Renal cortex interstitium (tissue), 11 donors: ENCODE measurements at regions not wholly inside any gene's neighbourhood (a gene's known extent, or its start where the extent isn't known, plus 50 kb on each side); places are given as distances from the start of the nearest gene placed in this dataset.

Experiments
- DNase-seq, 11 donors: peaks; one replicate each; pipeline ENCODE4 v3.0.0-alpha.2; 2013; ENCODE audit warnings: low read depth in 9 of 11, low spot score in 4 of 11; ENCODE audit errors: extremely low read depth in 1 of 11

GRCh38 chr18:60996822-60997221 is 336.4 kb upstream of the CDH20 start:
- no peak for DNase-seq

DNA sequence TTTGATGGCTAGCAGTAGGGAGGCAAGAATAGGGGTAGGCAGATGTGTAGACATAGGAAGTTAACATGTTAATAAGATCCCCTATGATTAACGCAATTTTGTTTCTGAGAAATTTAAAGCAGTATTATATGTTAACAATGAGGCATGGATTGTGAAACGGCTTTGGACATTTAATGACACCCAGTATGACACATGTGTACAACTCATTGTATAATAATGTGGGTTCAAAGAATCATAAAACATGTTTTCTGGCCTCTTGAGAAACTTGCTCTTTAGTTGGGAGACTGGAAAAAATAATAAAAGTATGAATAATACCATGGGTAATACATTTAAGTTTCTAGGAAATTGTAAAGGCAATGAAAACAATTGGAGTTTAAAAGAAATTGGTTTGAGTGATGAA is 332.1 kb upstream of the CDH20 start:
- DNase-seq = no peak

- DNase-seq = no peak
Measured at GRCh38 chr18:61006687-61007224, 326.5 kb upstream of the CDH20 start.

DNA sequence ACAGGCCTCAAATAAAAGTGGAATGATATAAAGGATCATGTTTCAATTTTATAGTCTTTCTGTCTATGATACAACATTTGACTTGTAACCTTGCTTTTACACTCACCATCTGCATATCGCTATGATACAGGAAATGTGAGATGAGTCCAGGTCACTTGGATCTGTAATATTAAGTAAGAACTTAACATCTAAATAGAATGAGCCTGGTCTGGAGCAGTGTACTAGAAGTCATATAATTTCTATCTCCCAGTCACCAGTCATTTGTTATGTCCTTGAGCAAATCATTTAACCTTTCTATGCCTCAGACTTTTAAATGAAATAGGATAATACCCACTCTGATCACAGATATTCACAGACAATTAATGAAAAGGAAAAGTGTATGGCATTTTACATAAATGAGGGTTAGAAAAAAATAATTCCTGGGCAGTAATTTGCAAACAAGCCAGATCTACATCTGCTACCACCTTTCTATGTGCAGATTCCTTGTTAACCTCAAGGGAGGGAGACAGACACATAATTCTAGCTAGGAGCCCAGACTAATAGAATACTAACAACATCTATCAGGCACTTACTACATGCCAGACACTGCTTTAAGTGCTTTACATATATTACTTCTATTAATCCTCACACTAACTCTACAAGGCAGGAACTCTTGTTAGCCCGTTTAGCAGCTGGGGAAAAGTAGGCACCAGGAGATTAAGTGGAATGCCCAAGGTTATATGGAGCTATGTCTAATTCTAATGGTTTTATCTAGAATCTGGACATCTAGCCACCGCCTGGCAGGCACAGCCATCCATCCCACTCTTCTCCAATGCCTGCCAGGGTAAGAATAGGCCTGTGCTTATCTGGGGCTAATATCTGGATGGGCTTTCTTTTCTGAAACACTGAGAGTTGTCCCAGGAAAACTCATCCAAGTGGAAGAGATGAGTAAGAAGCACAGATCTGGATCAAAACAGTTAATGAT is 313.6 kb upstream of the CDH20 start:
- DNase-seq = no peak

DNA sequence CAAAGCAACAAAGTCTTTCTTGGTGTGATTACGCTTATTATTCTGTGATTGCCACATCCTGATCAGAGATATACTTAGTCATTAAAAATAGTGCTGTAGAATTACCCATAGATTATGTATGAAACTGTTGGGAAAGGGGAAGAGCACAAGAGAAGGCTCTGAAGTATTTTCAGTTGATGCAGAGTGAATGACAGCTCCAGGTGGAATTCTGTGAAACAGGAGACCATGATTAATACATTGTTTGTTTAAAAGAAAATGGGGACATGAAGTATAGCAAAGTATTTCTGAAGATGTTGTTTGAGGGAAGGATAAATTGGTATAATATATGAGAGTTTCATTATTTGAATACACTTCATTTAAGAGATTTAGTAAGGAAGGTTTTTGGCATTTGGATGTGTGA is 307.6 kb upstream of the CDH20 start:
- no peak for DNase-seq

- no peak for DNase-seq
Measured at GRCh38 chr18:61031626-61032025, 301.6 kb upstream of the CDH20 start.

GRCh38 chr18:61034580-61034979 is 298.6 kb upstream of the CDH20 start:
- DNase-seq = no peak

DNA sequence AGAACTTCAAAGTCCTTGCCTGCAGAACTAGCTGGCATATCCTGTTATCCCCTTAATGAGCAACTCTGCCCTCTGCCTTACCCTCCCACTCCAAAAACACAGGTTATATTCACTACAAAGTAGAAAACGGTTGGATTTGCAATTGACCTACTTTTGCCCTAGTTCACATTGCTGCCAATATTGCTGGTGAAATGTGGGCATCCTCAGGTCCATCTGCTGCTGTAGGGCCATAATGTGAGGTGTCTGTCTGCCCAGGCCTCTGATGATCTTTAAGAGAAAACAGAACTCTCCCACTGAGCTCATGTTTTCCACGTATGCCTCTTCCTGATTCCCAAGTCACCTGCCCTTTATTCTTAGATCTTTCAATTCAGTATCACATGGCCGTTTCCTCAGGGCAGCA is 294.0 kb upstream of the CDH20 start:
- no peak for DNase-seq

- no peak for DNase-seq
Measured at GRCh38 chr18:61047794-61048193, 285.4 kb upstream of the CDH20 start.

- no peak for DNase-seq
Measured at GRCh38 chr18:61057443-61057842, 275.8 kb upstream of the CDH20 start.

GRCh38 chr18:61062258-61062657 is 271.0 kb upstream of the CDH20 start:
- peak in 1 of 11 donors; percentile 14 for DNase-seq

- DNase-seq = peak in 1 of 11 donors; percentile 8
Measured at GRCh38 chr18:61064911-61065310, 268.3 kb upstream of the CDH20 start.

DNA sequence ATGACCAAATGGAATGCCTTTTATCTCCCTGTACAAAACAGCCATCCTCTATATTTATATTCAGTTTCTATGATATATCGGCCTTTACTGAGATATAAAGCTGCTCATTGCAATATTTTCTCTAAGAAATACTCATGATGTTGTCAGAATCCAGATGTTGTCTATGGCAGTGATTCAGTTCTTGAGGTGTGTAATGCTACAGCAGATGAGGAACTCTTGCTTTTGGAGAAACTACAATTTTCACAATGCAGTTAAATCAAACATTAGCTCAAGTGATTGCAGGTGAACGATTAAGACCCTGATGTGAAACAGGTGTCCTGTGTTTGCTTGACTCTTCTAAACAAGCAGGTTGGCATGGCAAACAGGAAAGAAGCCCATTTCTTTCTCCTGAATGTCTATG is 256.2 kb upstream of the CDH20 start:
- DNase-seq = no peak

DNA sequence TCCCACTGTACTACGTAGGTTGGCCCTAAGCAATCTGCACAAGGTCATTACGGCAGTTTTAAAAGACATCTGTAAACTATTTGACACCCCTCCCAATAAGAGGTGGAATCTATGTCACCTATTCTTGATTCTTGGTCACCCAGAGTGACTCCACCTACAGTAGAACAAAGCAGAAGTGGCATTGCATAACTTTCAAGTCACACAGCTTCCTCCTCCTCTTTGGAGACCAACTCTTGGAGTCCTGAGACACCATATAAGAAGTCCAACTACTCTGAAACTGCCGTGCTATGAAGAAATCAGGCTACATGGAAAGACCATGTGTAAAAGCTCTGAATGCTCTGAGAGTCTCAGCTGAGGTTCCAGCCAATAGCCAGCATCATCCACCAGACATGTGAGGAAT is 253.5 kb upstream of the CDH20 start:
- no peak for DNase-seq

DNA sequence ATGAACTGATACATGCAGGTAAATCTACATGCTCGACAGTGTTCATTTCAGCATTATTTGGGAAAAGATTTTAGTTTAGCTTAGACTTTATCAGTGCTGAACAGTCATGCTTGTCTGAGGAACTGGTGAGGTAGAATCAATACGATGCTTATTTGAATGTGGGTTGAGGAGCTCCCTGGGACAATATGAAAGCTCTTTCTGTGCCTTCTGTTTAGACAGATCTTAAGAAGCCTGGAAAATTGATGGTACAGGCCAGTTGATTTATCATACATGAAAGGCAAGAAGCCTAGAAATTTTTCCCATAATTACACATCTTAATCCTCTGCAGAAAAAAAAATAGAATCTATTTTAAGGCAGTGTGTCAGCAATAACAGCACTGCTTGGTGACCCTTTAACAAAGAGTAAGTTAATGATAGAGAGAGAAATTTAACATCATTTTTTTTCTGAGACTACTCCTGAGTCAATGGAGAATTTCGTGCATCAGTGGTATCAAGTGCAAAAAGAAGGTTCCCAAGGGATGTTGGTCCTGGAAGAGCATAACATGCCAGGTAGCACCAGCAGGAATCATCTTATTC is 252.2 kb upstream of the CDH20 start:
- DNase-seq = no peak

GRCh38 chr18:61082976-61083630 is 250.1 kb upstream of the CDH20 start:
- no peak for DNase-seq

DNA sequence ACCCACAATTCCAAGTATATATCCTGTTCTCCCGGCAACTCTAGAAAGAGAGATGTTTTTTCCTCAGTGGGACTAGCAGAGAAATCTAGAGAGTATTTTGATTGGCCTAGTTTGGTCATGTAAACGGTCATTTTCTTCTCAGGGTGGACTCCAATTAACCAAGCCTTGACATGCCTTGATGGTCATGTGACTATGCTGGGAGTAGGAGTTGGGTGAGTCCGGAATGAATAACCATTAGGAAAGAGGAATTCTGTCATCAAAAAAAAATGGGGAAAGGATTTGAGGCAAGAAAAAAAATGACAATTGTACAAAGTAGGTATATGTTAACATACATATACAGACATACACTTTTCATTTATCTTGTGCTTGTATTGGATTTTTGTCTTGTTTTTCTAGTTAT is 248.2 kb upstream of the CDH20 start:
- no peak for DNase-seq

- DNase-seq = peak in 6 of 11 donors; percentile 8 to 52 (median 34)
Measured at GRCh38 chr18:61085761-61086160, 247.5 kb upstream of the CDH20 start.

DNA sequence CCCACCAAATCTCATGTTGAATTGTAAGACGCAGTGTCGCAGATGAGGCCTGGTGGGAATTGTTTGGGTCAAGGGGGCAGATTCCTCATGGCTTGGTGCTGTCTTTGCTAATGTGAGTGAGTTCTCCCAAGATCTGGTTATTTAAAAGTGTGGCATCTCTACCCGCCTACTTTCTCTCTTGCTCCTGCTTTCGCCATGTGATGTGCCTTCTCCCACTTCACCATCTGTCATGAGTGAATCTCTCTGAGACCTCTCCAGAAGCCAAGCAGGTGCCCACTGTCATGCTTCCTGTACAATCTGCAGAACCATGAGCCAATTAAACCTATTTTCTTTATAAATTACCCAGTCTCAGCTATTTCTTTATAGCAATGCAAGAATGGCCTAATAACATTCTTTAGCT is 246.6 kb upstream of the CDH20 start:
- no peak for DNase-seq

DNA sequence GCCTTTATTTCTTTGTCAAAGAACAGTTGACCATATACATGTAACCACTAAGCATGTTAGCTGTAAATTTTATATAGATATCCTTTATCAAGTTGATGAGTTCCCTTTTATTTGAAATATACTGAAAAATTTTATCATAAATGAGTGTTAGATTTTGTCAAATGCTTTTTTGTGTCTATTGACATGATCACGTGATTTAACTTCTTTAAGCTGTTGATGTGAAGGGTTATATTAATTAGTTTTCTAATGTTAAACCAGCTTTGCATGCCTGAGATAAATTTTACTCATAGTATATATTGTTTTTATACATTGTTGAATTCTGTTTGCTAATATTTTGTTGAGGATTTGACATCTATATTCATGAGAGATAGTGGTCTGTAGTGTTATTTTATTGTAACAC is 241.9 kb upstream of the CDH20 start:
- DNase-seq = no peak
